HG02571 (cell line): ENCODE measurements at regions not wholly inside any gene's neighbourhood (a gene's known extent, or its start where the extent isn't known, plus 50 kb on each side); places are given as distances from the start of the nearest gene placed in this dataset.
A peak's percentile ranks its signal among the peaks of the same experiment; 100 is the strongest.
"Not testable (repeated sequence)": the region's sequence is repeated elsewhere in the genome, so short reads cannot be mapped to it uniquely, and the experiment has no call there.

Experiments
- ATAC-seq: cut with Tn5 transposase; IDR thresholded peaks from one replicate; pipeline ENCODE4 v1.9.1; 2021; ENCODE audit warnings: mild to moderate bottlenecking, moderate library complexity; ENCODE audit not compliant: unreplicated experiment

DNA sequence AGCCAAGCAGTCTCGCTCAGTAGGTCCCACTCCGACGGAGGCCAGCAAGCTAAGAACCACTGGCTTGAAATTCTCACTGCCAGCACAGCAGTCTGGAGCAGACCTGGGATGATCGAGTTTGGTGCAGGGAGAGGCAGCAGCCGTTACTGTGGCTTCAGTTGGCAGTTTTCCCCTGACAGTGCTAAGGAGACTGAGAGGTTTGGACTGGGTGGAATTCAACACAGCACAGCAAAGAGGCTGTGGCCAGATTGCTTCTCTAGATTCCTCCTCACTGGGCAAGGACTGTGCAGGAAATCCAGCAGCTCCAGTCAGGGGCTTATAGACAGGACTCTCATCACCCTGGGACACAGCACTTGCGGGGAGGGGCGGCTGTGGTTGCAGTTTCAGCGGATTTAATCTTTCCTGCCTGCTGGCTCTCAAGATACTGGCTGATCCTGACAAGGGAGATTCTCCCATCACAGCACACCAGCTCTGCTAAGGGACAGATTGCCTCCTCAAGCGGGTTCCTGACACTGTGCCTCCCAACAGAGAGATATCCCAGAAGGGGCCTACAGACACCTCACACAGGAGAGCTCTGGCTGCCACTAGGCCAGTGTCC, 122.1 kb downstream of the YIPF5 start:
- no peak for ATAC-seq

- ATAC-seq: not testable (repeated sequence)
Observed at GRCh38 chr5:144055391-144055790, 115.1 kb downstream of the YIPF5 start.

DNA sequence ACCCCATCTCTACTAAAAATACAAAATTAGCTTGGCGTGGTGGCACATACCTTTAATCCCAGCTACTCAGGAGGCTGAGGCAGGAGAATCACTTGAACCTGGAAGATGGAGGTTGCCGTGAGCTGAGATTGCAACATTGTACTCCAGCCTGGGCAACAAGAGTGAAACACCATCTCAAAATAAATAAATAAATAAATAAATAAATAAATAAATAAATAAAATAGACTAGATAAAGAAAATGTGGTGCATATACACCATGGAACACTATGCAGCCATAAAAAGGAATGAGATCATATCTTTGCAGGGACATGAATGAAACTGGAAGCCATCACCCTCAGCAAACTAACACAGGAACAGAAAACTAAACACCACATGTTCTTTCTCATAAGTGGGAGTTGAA, 110.4 kb downstream of the YIPF5 start:
- ATAC-seq: not testable (repeated sequence)

DNA sequence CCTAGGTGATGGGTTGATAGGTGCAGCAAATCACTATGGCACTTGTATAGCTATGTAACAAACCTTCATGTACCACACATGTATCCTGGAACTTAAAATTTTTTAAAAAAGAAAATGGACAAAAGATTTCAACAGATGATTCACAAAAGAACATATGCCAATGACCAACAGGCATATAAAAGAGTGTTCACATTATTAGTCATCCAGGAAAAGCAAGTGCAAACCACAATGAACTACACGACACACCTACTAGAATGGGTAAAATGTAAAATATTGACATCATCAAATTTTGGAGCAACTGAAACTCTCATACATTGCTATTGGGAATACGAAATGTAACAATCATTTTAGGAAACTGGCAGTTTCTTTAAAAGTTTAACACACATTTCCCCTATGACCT, 109.9 kb downstream of the YIPF5 start:
- no peak for ATAC-seq

DNA sequence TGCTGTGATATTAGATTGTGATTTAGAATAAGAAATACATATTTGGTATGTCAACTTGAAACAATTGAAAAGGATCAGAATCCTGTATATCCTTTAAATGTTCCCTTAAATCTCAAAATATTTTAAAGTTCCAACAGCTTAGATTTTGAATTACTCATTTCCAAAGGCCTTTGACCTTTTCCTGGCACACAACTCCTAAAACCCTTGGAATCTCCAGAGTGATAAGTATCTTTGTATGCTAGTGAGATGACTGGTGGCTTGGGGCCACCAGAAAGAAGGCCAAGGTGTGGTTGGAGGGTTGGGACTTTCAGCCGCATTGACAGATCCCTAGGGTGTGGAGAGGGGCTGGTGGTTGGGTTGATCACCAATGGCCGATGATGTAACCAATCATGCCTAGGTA, 104.7 kb downstream of the YIPF5 start:
- ATAC-seq: no peak

GRCh38 chr5:144072518-144072927, 97.9 kb downstream of the YIPF5 start:
- no peak for ATAC-seq

- ATAC-seq: no peak
Observed at GRCh38 chr5:144076521-144077083, 93.9 kb downstream of the YIPF5 start.

- no peak for ATAC-seq
Observed at GRCh38 chr5:144083185-144083584, 87.3 kb downstream of the YIPF5 start.

GRCh38 chr5:144084971-144085370, 85.5 kb downstream of the YIPF5 start:
- ATAC-seq: no peak

- no peak for ATAC-seq
Observed at GRCh38 chr5:144085381-144085780, 85.1 kb downstream of the YIPF5 start.

GRCh38 chr5:144086295-144086694, 84.2 kb downstream of the YIPF5 start:
- ATAC-seq: no peak

- ATAC-seq: no peak
Observed at GRCh38 chr5:144087576-144087975, 82.9 kb downstream of the YIPF5 start.

DNA sequence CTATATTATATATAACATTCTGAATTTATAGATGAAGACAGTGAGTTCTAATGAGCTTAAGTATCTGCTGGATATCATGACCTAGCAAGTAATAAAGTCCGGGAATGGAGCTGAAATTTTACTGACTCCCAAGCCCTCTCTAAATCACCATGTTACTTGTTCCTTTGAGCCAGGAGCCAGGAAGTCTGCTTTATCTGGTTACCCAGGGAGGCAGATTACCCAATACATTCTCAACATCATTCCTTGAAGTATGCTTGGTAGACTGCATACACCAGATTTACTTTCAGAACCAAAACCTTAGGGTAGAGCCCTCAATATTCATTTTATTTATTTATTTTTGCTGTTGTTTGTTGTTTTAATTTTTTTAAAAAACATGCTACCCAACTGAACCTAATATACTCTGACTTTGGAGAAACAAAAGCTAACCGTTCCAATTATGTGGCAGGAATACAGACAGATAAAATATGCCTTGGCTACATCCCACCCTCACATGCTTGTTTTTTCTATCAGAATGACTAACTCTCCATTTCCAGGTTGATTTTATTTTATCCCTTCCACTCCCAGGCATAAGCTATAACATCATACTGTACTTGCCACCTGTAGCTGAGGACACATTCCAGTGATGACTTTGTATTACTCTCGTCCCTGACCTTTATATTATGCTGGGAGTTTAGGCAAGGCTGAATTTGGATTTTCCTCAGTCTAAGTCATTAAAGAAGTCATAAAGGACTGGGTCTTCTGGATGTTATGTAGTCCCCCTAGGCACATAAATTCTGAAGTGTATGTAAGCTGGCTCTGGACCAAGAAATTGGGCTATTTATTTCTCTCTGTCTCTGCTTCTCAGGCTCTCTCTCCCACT, 82.0 kb downstream of the YIPF5 start:
- no peak for ATAC-seq

GRCh38 chr5:144089401-144090021, 80.9 kb downstream of the YIPF5 start:
- peak; percentile 59 for ATAC-seq

- ATAC-seq: no peak
Observed at GRCh38 chr5:144092508-144092907, 78.0 kb downstream of the YIPF5 start.

GRCh38 chr5:144093400-144093799, 77.1 kb downstream of the YIPF5 start:
- ATAC-seq: no peak

- ATAC-seq: no peak
Observed at GRCh38 chr5:144093868-144094267, 76.6 kb downstream of the YIPF5 start.

DNA sequence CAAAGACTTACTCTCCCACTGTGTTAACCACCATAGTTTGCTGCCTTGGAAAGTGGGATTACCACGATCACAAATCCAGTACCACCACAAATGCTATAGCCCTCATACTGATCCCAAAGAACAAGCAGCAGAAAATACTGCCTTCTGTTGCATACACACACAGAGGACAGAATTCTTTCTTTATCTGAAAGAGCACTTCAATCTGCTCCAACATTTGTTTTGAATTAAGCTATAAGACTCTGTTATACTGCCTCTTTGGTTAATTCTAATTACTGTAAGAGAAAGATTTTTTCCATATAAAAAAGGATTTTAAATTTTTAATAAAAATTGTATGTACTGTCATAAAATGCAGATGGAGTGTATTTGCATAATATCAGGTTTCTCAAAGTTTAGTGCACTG, 69.8 kb downstream of the YIPF5 start:
- ATAC-seq: no peak

- ATAC-seq: no peak
Observed at GRCh38 chr5:144101616-144102015, 68.8 kb downstream of the YIPF5 start.

DNA sequence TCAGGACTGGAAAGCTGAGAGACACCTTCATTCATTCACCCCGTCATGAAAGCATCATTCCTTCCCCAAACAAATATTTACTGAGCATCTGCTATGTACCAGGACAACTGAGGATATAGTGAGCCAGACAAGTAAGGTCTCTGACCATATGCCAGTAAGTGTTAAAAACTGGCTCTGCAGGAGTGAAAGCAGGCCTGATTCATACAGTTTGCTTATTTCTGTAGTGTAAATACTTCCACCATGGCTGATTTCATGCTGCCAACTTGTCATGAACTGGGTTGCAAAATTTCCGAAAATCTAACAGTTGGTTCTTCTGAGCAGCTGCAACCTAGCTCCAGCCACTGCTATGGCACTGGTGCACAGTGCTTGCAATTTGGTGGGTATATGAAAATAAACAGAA, 68.1 kb downstream of the YIPF5 start:
- no peak for ATAC-seq

GRCh38 chr5:144102979-144103378, 67.5 kb downstream of the YIPF5 start:
- no peak for ATAC-seq
